Neural progenitor cell (in vitro differentiated cells): ENCODE measurements at regions not wholly inside any gene's neighbourhood (a gene's known extent, or its start where the extent isn't known, plus 50 kb on each side); places are given as distances from the start of the nearest gene placed in this dataset.

ENCODE experiments used
- DNase-seq: peaks from one replicate; pipeline ENCODE4 v3.0.0-alpha.2; 2016; ENCODE audit warnings: low spot score
- H2AFZ ChIP-seq: fragments of 200-600 bp; sonication (generic); replicated peaks from 2 replicates; pipeline ENCODE4 v1.6.1; 2016; ENCODE audit warnings: antibody characterized with exemption
- H3F3A ChIP-seq: fragments of 200-600 bp; sonication (generic); 2 replicates; pipeline ENCODE4 v1.6.1; 2016; ENCODE audit warnings: antibody characterized with exemption, low read depth
- H3K27ac ChIP-seq: fragments of 200-600 bp; sonication (generic); 2 replicates; pipeline ENCODE4 v1.5.1; 2016; ENCODE audit warnings: mild to moderate bottlenecking
- H3K27me3 ChIP-seq: fragments of 200-600 bp; sonication (generic); 2 replicates; pipeline ENCODE4 v1.6.1; 2016; ENCODE audit warnings: mild to moderate bottlenecking, moderate library complexity
- H3K36me3 ChIP-seq: fragments of 200-600 bp; sonication (generic); 2 replicates; pipeline ENCODE4 v1.5.1; 2016
- H3K4me1 ChIP-seq: fragments of 200-600 bp; sonication (generic); 2 replicates; pipeline ENCODE4 v1.6.1; 2016; ENCODE audit warnings: mixed run types
- H3K4me2 ChIP-seq: fragments of 200-600 bp; sonication (generic); 2 replicates; pipeline ENCODE4 v1.6.1; 2016
- H3K4me3 ChIP-seq: fragments of 200-600 bp; sonication (generic); 2 replicates; pipeline ENCODE4 v1.5.1; 2016
- H3K79me2 ChIP-seq: fragments of 200-600 bp; sonication (generic); 2 replicates; pipeline ENCODE4 v1.6.1; 2016; ENCODE audit warnings: low read depth
- H3K9ac ChIP-seq: fragments of 200-600 bp; sonication (generic); 2 replicates; pipeline ENCODE4 v1.6.1; 2016
- H3K9me3 ChIP-seq: fragments of 200-600 bp; sonication (generic); 2 replicates; pipeline ENCODE4 v1.5.1; 2016; ENCODE audit warnings: low read depth
- H4K20me1 ChIP-seq: fragments of 200-600 bp; sonication (generic); 2 replicates; pipeline ENCODE4 v1.6.1; 2016; ENCODE audit warnings: low read depth
- H3K27ac Mint-ChIP-seq: 3 replicates; pipeline ENCODE4 v1.8.0; 2021; ENCODE audit warnings: mixed read lengths
- H3K27me3 Mint-ChIP-seq: 2 replicates; pipeline ENCODE4 v1.8.0; 2022; ENCODE audit warnings: low read depth, mild to moderate bottlenecking, inconsistent platforms, moderate library complexity, mixed read lengths; ENCODE audit not compliant: insufficient read depth
- H3K36me3 Mint-ChIP-seq: 3 replicates; pipeline ENCODE4 v1.8.0; 2021; ENCODE audit warnings: mixed read lengths
- H3K4me1 Mint-ChIP-seq: 3 replicates; pipeline ENCODE4 v1.8.0; 2021; ENCODE audit warnings: mixed read lengths
- H3K4me3 Mint-ChIP-seq: 3 replicates; pipeline ENCODE4 v1.8.0; 2021; ENCODE audit warnings: mild to moderate bottlenecking, moderate library complexity, mixed read lengths
- H3K9me3 Mint-ChIP-seq: 3 replicates; pipeline ENCODE4 v1.8.0; 2020; ENCODE audit warnings: mixed read lengths
- EZH2 ChIP-seq: fragments of 200-600 bp; sonication (generic); IDR thresholded peaks from 2 replicates; pipeline ENCODE4 v1.6.1; 2017; ENCODE audit warnings: antibody characterized with exemption, mild to moderate bottlenecking, moderate library complexity
- EZH2phosphoT487 ChIP-seq: fragments of 200-600 bp; sonication (generic); IDR thresholded peaks from 2 replicates; pipeline ENCODE4 v1.6.1; 2017; ENCODE audit warnings: antibody characterized with exemption
- TF ChIP-seq, protein P1 (sequence below): fragments of 200-600 bp; sonication (generic); IDR thresholded peaks from 2 replicates; pipeline ENCODE4 v1.5.1; 2017; ENCODE audit warnings: antibody characterized with exemption, mild to moderate bottlenecking

DNA sequence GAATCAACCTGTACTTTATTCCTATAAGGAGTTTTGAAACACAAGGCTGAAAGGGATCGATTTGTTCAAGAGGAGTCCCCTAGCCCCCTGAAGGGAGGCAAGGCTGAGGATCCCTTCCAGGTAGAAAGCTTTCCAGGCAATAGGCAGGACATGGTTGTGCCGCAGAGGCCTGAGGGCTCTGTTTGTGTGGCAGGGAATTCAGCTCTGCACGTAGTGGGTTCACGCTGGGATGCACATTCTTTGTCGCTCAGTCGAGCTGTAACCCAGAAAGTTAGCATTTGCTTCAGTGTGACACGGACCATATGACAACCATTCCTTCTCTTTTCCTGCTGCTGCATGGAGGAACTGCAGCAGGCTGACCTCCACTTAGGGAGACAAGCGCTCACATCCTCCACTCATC, 65.6 kb upstream of the TRIO start:
- H3K36me3 ChIP-seq: no peaks in the 10 kb centered on the region
- no peak overlapping the region for H3K27ac ChIP-seq
- no peaks in the 10 kb centered on the region for H3K27me3 ChIP-seq
- Mint-ChIP-seq H3K9me3 (no peaks in the 10 kb centered on the region), H3K4me3 (no peak overlapping the region), H3K27me3 (no peaks in the 10 kb centered on the region), H3K4me1 (peaks cover 9% of the 10 kb centered on the region), H3K36me3 (no peaks in the 10 kb centered on the region), H3K27ac (no peak overlapping the region)
- no peaks in the 10 kb centered on the region for H4K20me1 ChIP-seq
- H3K4me1 ChIP-seq: no peaks in the 10 kb centered on the region
- peak; percentile 24 for DNase-seq
- H3K9ac ChIP-seq: no peak overlapping the region
- H3K4me2 ChIP-seq: no peak overlapping the region
- no peaks in the 10 kb centered on the region for H3F3A ChIP-seq
- H3K4me3 ChIP-seq: no peak overlapping the region
- H2AFZ ChIP-seq: no peak overlapping the region
- H3K9me3 ChIP-seq: no peaks in the 10 kb centered on the region
- no peaks in the 10 kb centered on the region for H3K79me2 ChIP-seq
- TF ChIP-seq, protein P1, sequence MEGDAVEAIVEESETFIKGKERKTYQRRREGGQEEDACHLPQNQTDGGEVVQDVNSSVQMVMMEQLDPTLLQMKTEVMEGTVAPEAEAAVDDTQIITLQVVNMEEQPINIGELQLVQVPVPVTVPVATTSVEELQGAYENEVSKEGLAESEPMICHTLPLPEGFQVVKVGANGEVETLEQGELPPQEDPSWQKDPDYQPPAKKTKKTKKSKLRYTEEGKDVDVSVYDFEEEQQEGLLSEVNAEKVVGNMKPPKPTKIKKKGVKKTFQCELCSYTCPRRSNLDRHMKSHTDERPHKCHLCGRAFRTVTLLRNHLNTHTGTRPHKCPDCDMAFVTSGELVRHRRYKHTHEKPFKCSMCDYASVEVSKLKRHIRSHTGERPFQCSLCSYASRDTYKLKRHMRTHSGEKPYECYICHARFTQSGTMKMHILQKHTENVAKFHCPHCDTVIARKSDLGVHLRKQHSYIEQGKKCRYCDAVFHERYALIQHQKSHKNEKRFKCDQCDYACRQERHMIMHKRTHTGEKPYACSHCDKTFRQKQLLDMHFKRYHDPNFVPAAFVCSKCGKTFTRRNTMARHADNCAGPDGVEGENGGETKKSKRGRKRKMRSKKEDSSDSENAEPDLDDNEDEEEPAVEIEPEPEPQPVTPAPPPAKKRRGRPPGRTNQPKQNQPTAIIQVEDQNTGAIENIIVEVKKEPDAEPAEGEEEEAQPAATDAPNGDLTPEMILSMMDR: no peak
- TF ChIP-seq EZH2phosphoT487 (no peak), EZH2 (no peak)

DNA sequence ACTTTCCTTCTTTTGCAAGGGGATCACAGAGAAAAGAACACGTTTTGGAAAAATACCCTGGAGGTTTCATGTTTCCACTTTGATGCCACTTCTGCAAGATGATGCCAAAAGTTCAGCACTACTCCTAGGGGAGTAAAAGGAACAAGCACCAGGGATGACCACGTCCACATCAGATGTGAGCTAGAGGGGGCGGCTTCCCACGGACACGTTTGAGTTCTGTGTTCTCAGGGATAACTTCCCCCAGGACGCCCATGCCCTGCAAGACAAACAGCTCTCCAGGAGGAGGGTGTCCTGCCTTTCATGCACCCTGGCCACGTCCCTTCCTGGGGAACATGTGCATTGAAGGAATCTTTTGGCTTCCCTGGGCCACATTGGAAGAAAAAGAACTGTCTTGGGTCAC, 66.6 kb upstream of the TRIO start:
- Mint-ChIP-seq H3K27ac (no peak overlapping the region), H3K9me3 (no peaks in the 10 kb centered on the region), H3K36me3 (no peaks in the 10 kb centered on the region), H3K4me3 (no peak overlapping the region), H3K27me3 (no peaks in the 10 kb centered on the region), H3K4me1 (peaks cover 9% of the 10 kb centered on the region)
- Histone ChIP-seq H3K4me1 (no peaks in the 10 kb centered on the region), H3K36me3 (no peaks in the 10 kb centered on the region), H3K4me3 (no peak overlapping the region), H3K27ac (no peak overlapping the region), H3K9me3 (no peaks in the 10 kb centered on the region), H2AFZ (peak overlapping the region; percentile 26), H3K4me2 (no peak overlapping the region), H3K27me3 (no peaks in the 10 kb centered on the region), H4K20me1 (no peaks in the 10 kb centered on the region), H3K79me2 (no peaks in the 10 kb centered on the region), H3K9ac (no peak overlapping the region), H3F3A (no peaks in the 10 kb centered on the region)
- DNase-seq: no peak
- no peak for TF ChIP-seq EZH2phosphoT487
- TF ChIP-seq EZH2: no peak
- TF ChIP-seq, protein P1: no peak

GRCh38 chr5:14075937-14076336, 67.2 kb upstream of the TRIO start:
- H3F3A ChIP-seq: no peaks in the 10 kb centered on the region
- H2AFZ ChIP-seq: no peak overlapping the region
- no peak overlapping the region for H3K4me3 ChIP-seq
- H3K36me3 Mint-ChIP-seq: no peaks in the 10 kb centered on the region
- H3K79me2 ChIP-seq: no peaks in the 10 kb centered on the region
- no peak overlapping the region for H3K27ac ChIP-seq
- DNase-seq: no peak
- no peaks in the 10 kb centered on the region for H3K9me3 Mint-ChIP-seq
- H3K4me1 Mint-ChIP-seq: peaks cover 9% of the 10 kb centered on the region
- no peak overlapping the region for H3K9ac ChIP-seq
- no peaks in the 10 kb centered on the region for H3K27me3 Mint-ChIP-seq
- no peaks in the 10 kb centered on the region for H4K20me1 ChIP-seq
- no peak overlapping the region for H3K4me2 ChIP-seq
- no peak for TF ChIP-seq EZH2
- no peak for TF ChIP-seq EZH2phosphoT487
- TF ChIP-seq, protein P1: no peak
- no peak overlapping the region for H3K4me3 Mint-ChIP-seq
- H3K9me3 ChIP-seq: no peaks in the 10 kb centered on the region
- H3K4me1 ChIP-seq: no peaks in the 10 kb centered on the region
- H3K27ac Mint-ChIP-seq: no peak overlapping the region
- H3K36me3 ChIP-seq: no peaks in the 10 kb centered on the region
- no peaks in the 10 kb centered on the region for H3K27me3 ChIP-seq
